Suprapubic skin (tissue), 4 donors: ENCODE measurements at regions not wholly inside any gene's neighbourhood (a gene's known extent, or its start where the extent isn't known, plus 50 kb on each side); places are given as distances from the start of the nearest gene placed in this dataset.

Experiments used
- EP300 ChIP-seq: sonication (generic); formaldehyde crosslinking; IDR thresholded peaks from one replicate; pipeline ENCODE4 v1.6.1; 2017; ENCODE audit warnings: antibody characterized with exemption
- POLR2A ChIP-seq, 2 donors: fragments of 450-650 bp; IDR thresholded peaks; one replicate each; pipeline ENCODE4 v1.6.1; 2017; ENCODE audit warnings: antibody characterized with exemption in 2 of 2, mild to moderate bottlenecking in 2 of 2, moderate library complexity in 2 of 2
- POLR2AphosphoS5 ChIP-seq, 3 donors: sonication (generic); formaldehyde crosslinking; IDR thresholded peaks; one replicate each; pipeline ENCODE4 v1.6.1; 2017; ENCODE audit warnings: antibody characterized with exemption in 3 of 3
- TF ChIP-seq, protein P1 (sequence below), 2 donors: fragments of 200-600 bp in 1 of 2; fragments of 450-650 bp in 1 of 2; sonication (generic) in 1 of 2; IDR thresholded peaks; one replicate each; pipeline ENCODE4 v1.5.1; 2016 to 2019; ENCODE audit warnings: antibody characterized with exemption in 2 of 2, mild to moderate bottlenecking in 1 of 2, moderate library complexity in 1 of 2

DNA sequence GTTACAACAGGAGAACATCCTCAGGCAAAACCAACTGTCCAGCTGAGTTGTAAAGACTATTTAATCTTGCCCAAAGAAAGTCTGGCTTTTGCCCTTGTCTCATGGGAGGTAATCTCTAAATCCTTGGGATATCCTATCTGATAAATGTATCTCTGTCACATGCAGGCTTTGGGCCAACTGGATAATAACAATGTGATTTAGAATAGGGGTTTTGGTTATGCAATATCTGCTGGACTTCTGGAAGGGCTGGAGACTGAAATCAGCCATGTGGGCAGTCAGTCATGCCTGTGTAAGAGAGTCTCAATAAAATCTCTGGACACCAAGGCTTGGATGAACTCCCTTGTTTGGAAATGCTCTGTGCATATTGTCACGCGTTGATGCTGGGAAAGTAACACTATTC is 56.3 kb upstream of the PRL start:
- TF ChIP-seq, protein P1, sequence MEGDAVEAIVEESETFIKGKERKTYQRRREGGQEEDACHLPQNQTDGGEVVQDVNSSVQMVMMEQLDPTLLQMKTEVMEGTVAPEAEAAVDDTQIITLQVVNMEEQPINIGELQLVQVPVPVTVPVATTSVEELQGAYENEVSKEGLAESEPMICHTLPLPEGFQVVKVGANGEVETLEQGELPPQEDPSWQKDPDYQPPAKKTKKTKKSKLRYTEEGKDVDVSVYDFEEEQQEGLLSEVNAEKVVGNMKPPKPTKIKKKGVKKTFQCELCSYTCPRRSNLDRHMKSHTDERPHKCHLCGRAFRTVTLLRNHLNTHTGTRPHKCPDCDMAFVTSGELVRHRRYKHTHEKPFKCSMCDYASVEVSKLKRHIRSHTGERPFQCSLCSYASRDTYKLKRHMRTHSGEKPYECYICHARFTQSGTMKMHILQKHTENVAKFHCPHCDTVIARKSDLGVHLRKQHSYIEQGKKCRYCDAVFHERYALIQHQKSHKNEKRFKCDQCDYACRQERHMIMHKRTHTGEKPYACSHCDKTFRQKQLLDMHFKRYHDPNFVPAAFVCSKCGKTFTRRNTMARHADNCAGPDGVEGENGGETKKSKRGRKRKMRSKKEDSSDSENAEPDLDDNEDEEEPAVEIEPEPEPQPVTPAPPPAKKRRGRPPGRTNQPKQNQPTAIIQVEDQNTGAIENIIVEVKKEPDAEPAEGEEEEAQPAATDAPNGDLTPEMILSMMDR (IDR thresholded peaks at IDR 0.05) = no peak
- TF ChIP-seq POLR2AphosphoS5 (IDR thresholded peaks at IDR 0.05) = no peak
- no peak for TF ChIP-seq EP300
- TF ChIP-seq POLR2A (IDR thresholded peaks at IDR 0.05) = no peak
